Hematopoietic multipotent progenitor cell treated with erythropoietin and hydrocortisone succinate and interleukin-3 and kit ligand, for 8 days (in vitro differentiated cells): ENCODE measurements at regions not wholly inside any gene's neighbourhood (a gene's known extent, or its start where the extent isn't known, plus 50 kb on each side); places are given as distances from the start of the nearest gene placed in this dataset.
"Not testable (repeated sequence)": the region's sequence is repeated elsewhere in the genome, so short reads cannot be mapped to it uniquely, and the experiment has no call there.

Experiments
- DNase-seq: peaks from one replicate; pipeline ENCODE4 v3.0.0-alpha.2; 2015

DNA sequence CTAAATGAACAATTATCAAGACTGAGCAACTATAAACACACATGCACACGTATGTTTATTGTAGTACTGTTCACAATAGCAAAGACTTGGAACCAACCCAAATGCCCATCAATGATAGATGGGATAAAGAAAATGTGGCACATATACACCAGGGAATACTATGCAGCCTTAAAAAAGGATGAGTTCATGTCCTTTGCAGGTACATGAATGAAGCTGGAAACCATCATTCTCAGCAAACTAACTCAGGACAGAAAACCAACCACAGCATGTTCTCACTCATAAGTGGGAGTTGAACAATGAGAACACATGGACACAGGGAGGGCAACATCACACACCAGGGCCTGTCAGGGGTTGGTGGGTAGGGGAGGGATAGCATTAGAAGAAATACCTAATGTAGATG lies 445.4 kb downstream of the BCAT1 start:
- DNase-seq: not testable (repeated sequence)

DNA sequence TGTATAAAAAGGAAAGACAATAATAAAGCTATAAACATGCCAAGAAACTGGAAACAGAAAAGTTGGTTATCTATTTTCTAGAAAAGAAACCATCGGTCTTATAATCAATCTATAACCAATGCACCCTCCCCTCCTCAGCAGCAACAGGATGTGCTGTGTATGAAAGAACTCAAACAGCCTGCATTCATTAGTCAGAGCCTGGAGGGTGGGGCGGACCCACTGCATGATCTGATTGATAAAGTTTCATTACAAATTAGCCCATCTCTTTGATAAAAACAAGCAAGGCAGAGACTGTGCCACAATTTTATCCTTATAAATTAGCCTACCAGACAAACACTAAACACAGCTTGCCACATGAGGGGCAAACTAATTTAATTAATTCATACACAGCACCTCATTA lies 448.1 kb downstream of the BCAT1 start:
- DNase-seq: no peak

DNA sequence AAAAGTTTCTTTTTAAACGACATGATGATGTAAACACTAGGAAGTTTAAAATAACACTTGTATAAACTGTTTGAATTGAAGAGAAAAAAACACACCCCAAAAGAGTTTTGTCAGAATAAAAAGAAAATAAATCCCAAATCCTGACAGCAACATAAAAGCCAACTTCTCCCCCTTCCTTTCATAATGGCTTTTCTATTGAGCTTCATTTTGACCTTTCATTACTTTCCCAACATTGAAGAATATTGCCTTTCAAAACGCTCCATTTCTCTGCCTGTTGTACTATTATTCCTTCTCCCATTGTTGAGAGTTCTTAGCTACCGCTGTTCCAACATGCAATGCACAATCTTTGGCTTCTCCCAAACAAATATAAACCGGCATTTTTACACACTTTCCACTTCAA lies 448.5 kb downstream of the BCAT1 start:
- no peak for DNase-seq

DNA sequence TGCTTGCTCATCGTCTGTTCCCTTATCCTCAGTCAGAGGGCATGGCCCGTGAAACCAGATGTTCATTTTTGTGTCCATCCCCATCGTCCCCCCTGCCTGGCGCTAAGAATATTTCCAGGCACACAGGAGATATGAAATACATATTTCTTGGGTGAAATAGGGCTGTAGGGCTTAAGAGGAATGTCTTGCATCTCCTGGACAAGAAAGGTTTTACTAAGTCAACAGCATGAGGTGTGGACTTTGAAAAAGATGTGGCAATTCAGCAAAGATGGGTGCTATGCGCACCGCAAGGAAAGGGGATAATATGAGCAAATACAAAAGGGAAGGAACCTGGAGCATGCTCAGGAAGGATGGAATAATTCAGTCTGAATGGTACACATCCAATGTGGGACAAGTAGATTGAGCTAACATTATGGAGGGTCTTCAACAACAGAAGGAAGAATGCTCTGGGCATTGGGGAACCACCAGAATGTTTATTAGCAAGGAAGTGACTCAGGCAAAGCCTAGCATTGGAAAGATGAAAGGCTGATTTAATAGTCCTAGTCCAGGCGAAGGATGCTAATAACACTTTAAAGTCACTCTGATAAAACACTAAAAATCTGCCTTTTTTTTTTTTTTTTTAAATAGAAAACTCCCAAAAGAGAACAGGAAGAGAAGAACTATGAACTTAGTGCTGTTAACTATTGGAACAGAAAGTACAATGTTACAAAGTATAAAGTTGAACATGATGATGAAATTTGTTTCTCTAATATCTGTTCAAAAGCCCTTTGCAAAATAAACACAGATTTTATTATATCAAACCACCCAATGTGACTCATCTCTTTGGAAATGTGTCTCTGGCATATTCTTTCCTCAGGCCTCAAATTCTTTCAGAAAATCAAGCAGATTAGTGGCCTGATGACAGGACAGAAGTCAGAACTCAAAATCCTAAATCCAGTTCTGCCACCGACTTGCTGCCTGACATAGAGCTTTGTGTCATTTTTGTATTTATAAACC lies 449.5 kb downstream of the BCAT1 start:
- DNase-seq: no peak

DNA sequence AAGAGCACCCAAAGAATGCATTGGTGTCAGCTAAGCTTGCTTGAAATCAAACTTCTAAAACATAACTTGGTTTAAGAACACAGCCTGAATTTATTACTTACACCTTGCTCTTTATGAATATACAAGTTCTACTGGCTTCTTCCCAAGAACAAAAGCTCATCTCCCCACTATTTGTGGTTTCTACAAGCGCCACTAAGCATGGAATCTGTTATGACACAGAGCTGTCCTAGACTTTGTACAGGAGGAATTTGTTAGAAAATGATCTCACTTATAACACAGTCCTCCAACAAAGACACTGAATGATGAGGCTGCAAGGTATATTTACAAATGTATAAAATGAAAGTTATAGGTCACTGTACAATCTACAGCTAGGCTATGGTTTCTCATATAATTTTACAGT lies 452.1 kb downstream of the BCAT1 start:
- no peak for DNase-seq

DNA sequence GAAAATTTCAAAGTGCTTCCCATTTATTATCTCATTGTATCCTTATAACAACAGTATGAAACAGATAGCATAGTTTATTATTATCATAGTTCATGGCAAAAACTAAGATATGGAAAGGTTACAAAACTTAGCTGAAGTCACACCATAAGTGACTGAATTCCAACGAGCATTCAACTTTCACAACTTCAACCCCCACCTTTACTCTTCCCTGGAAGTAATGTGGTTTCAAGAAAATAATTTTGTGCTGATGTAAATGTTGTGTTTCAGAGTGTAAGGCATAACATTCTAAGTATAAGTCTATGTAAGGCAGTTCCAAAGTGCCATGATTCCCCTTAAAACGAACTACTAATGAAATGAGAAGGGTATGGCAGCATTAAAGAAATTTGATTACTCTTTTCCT lies 454.5 kb downstream of the BCAT1 start:
- DNase-seq: no peak

DNA sequence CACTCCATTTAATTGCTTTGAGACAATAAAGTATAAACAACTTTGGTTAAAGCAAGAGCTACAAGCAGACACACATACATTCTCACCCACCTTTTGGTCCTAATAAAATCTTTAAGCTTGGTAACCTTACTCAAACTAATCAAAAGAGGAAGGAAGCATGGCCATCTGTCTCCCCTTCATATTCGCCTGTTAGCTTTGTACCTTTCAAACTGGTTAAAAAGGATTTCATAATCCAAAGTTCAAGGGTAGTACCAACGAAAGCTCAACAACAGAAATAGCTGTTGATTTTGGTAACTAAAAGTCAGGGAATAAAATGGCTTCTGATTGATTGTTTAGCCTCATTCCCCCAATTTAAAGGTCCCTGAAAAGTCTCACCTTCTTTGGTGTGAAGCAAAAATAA lies 456.9 kb downstream of the BCAT1 start:
- no peak for DNase-seq

DNA sequence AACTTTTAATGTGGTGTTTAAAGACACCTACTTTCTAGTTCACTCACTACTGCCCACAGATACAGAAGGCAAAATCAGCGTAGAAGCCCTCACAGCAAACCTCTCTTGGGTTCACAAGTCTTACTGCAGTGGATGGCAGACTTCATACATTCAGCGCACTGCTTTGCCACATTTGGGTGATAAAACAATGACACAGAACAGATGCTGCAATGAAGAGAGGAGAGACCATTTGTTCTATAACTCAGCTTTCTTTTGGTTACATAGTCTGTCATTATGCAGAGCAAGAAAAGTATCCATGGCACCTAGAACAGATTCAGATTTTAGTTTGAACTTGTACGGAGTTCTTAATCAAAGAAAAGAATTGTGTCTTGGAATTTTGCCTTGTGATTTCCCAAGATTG lies 459.0 kb downstream of the BCAT1 start:
- no peak for DNase-seq

DNA sequence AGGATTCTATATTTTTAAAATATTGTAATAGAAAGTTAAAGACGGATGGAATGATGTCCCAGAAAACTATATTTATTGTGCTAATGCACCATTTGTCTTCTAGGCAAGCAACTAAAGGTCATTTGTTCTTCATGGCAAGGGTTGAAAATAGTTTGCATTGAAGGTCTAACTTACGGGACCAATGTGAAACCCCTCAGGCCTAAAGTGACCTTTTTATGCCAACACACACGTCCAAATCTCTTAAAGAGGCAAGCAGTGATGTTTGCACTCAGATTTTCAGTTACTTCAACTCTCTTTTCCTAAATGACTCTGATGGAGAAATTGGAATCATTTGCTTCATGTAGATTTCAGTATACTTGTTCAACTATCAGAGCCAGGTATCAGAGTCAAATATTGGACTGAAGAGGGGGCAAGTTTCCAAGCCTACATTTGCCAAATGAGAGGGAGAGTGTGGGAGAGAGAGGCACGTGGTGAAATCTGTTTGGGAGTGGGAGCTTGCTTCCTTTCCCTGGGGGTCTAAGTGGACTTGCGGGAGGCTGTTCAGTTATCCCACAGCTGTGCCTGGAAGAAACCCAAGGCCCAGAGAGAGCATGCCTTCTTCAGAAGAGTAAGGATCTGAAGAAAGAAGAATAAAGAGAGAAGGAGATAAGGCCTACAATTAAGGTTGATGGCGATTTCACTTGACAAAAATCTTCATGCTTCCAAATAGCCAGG lies 459.8 kb downstream of the BCAT1 start:
- DNase-seq: no peak

DNA sequence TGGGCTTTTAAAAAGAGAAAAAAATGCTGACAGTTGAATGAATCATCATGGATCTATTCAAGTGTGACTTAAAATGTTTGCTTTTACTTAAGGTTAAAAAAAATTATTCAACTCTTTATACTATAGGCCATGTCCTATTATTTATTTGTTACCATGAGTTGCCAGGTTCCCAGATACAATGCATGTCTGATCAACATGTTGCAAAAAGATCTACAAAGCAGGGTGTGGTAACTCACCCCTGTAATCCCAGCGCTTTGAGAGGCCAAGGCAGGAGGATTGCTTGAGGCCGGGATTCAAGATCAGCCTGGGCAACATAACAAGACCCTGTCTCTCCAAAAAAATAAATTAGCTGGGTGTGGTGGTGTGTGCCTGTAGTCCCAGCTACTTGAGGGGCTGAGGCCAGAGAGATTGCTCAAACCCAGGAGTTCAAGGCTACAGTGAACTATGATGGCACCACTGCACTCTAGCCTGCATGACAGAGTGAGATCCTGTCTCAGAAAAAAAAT lies 460.8 kb downstream of the BCAT1 start:
- no peak for DNase-seq

DNA sequence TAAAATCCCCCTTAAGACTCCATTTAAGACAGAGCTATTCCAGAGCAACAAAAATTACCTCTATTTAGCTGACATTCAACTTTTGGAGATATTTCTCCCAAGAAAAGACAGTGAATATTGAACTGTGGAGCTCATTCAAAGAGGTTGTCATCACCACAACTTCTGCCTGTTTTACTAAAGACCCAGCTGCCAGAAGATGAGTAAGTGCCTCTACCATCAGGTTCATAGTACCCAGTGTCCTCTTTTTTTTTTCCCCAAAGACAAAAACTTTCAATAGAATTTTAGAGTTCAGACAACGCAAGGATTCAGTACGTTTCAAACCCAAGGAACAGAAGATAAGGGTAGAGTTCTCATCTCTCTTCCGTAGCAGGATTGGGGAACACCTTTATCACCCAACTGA lies 461.3 kb downstream of the BCAT1 start:
- no peak for DNase-seq

DNA sequence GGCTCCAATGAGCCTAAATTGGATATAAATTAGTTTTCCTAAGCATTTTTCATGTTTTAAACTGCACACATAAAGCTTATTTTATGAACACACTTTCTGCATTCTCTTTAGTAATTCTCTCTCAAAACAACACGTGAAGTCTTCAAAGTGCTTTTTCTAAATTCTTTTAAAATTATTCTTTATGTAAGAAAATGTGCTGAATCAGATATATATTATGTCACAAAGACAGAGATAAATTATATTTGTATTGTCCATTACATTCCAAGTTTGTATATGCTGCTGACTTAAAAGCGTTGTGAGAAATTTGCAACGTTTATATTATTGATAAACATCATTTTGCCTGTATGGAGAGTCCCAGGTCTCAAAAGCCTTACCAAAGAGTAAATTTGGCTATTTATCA lies 465.2 kb downstream of the BCAT1 start:
- no peak for DNase-seq

DNA sequence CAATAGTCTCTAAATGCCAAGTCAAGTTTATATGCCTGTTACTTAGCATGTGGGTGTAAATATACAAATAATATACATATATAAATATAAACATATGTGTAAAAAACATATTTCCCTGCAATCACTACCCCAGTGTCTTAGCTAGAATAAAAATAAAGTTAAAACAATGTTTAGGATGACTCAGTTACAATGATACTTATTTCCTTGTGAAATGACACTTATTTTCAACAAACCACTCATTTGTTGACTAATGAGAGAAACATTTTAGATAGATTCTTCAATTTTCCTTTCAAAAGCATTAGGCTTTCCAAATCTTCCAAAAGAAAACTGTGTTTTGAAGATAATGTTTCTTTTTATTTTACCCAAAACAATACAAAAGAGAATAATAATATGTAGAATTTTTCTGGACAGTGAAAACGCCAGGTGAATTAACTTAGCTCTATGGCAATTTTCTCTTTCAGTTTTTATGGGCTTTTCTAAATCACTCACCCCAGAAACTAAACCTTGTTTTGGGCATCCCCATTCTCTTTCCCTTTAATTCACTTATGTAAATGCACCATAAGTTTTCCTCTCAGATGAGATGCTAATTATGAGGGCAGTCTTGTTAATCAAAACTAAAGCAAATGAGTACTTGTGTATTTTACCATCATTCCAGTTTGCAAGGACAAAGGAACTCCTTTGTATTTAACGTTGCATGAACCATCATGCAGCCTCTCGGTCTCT lies 465.9 kb downstream of the BCAT1 start:
- no peak for DNase-seq

DNA sequence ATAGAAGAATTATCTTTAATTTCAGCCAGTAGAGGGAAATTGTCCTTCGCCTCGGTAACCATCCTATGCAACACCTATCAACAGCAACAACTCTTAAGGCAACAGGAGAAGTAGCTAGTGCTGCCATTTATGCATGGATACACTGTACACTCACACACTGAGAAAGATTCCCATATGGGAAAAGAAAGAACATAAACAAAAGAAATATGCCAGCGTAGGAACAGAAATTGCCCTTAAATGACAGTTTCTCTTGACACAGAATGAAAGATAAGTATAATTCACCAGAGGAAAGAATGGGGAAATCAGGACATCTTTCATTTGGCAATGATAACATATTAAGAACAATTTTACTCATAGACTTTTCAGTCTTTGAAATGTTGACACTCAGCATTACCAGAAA lies 466.9 kb downstream of the BCAT1 start:
- no peak for DNase-seq

DNA sequence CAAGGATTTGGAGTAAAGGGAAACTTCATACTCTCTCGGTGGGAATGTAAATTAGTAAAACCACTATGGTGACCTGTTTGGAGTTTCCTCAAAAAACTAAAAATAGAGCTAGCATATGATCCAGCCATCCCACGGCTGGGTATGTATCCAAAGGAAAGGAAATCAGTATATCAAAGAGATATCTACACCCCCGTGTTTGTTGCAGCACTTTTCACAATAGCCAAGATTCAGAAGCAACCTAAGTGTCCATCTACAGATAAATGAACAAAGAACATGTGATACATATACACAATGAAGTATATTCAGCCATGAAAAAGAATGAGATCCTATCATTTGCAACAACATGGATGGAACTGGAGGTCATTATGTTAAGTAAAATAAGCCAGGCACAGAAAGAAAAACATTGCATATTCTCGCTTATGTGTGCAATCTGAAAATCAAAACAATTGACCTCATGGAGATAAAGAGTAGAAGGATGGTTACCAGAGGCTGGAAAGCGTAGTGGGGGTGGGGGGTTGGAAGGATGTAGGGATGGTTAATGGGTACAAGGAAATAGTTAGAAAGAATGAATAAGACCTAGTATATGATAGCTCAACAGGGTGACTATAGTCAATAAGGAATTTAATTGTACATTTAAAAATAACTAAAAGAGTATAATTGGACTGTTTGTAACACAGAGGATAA lies 468.0 kb downstream of the BCAT1 start:
- DNase-seq: no peak

DNA sequence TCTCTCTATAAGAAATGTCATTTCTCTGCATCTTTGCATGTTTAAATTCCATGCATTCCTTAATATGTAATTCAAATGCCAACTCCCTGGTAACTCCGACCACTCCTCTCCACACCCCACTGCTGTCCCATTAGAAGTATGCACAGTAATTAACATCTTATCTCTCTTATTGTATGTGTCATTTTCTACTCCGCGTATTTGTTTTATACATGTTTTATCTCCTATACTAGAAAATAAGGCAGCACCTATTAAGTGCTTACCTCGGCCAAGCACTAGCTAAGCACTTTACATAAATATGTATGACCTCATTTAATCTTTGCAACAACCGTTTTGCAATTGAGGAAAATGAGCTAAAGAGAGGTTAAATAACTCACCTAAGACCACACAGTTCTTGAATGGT lies 469.8 kb downstream of the BCAT1 start:
- no peak for DNase-seq

DNA sequence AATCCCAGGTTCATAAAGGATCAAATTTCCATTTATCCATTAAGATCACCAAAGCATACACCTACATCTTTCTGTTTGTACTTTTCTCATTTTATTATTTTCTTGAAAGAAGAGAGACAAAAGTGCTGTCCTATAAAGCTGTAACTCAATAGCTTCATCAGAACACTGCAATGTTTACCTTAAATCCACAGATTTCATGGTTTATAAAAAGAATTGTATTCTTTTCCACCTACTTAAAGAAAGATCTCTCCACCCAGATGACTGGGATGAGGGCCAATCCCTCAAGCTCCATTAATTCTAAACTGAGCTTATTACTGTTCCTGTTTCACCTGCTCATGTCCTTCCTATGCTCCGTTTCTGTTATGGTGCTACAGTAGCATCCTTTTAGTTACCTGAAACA lies 470.6 kb downstream of the BCAT1 start:
- no peak for DNase-seq

DNA sequence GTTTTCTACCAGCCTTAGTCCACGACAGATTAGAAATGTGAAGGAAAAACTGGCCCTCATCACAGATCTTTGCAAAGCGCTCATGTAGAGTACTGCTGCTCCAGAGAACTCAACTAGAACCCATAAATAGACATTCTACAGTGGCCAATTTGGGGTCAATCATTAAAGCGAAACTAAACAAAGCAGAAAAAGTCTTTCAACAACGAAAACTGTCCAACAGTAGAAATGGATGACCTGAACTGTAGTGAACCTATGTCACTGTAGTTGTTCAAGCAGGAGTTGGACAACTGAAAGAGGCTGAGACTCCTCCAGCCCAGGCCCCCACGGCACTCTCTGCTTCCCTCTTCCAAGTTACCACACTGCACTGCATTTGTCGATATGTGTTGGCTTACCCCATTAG lies 472.6 kb downstream of the BCAT1 start:
- no peak for DNase-seq

DNA sequence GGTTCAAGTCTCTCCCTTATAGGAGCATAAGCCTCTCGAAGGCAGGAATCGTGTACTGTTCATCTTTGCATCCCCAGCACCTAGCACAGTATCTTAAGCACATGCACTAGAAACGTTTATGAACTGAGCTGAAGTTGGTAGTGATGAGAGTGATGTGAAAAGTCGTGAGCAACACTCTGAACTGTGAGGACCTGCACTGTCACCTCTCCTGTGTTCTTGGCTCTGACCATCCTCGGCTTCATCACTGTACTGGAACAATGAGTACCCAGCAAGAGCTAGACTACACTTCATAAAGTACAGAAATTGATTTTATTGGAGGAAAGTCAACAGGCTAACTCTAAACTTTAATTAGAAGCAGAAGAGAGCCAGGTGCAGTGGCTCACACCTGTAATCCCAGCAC lies 473.6 kb downstream of the BCAT1 start:
- DNase-seq: no peak

DNA sequence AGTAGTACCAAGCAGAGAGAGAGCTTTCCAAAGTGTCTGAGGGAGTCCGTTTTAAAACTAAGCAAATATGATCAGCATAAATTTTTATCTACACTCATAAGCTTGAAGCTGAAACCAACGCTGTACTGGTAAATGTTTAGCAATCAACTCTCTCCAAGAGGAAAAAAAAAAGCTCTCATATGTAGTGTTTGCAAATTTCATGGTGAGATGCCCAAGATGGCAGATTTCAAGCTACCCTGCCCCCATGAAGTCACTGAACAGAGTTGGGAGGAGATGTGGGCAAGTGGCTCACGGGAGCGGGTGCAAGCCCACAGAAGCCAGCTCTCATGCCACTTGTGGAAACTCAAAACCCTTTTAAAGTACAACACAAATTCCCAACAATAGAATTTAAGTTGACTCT lies 475.8 kb downstream of the BCAT1 start:
- DNase-seq: no peak

DNA sequence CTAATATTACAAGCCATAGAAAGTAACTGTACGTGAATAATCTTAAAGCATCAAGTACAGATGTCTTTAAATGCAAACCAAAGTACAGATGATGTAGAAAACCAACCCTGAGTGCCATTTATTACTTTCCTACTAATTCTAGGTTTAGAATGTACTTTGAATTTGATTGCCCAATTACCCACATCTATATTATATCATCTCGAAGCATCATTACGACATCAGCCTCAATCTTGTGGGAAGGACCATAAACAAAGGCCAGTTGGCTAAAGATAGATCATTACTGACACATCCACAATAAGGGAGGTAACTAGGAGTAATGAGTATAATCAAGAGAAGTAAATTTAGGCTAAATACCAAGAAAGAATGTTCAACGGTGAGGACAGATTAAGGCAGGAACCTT lies 478.9 kb downstream of the BCAT1 start:
- DNase-seq: no peak

DNA sequence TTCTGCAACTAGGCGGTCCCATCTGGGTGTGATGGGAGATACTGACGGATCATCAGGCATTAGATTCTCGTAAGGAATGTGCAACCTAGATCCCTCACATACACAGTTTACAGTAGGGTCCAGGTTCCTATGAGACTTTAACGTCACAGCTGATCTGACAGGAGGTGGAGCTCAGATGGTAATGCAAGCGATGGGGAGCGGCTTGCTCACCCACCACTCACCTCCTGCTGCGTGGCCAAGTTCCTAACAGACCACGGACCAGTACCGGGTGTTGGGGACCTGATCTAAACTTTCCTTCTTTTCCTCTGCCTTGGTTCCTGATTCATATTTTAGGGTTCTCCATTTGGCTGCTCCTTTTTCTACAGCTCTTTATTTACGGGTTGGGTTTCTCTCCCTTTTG lies 479.8 kb downstream of the BCAT1 start:
- no peak for DNase-seq

DNA sequence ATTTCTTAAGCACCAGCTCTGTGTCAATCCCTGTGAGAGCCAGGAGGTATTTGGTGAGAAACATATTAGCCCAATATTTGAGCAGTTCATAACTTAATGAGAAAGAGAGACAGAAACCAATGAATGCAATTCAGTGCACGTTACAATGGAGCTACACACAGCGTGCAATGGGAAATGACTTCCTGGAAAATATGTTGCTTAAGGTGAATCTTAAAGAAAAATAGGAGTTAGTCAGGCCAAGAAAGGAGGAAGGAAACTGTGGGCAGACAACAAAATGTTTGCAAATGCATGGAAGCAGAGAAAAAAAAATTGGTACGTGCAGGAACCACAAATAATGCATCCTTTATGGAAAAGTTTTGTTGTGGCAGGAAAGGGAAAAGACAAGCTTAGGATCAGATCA lies 481.7 kb downstream of the BCAT1 start:
- DNase-seq: no peak
